GM10248 (cell line): ENCODE measurements at regions not wholly inside any gene's neighbourhood (a gene's known extent, or its start where the extent isn't known, plus 50 kb on each side); places are given as distances from the start of the nearest gene placed in this dataset.

ENCODE experiments used
- CTCF ChIA-PET: fragments of 300-600 bp; sonication (Branson Sonifier 250); formaldehyde crosslinking; extraction: SDS; loops from one replicate; lab custom pipeline; 2021; ENCODE audit warnings: antibody characterized with exemption; lab: Yijun Ruan, JAX
- POLR2A ChIA-PET: fragments of 350-650 bp; sonication (Branson Sonifier 250); formaldehyde crosslinking; extraction: SDS; loops from one replicate; lab custom pipeline; 2020; ENCODE audit warnings: antibody characterized with exemption; lab: Yijun Ruan, JAX
- DNase-seq: peaks from one replicate; pipeline ENCODE4 v3.0.0; 2012; ENCODE audit errors: extremely low spot score
- CTCF ChIP-seq: IDR thresholded peaks from 2 replicates; pipeline ENCODE4 v1.5.1; 2012; ENCODE audit warnings: mild to moderate bottlenecking, low read depth; ENCODE audit errors: extremely low read depth, missing control alignments, control extremely low read depth

- no peak for TF ChIP-seq CTCF
- ChIA-PET CTCF (interaction anchor here (1.4 kb wide), 1 partner anchor 135 kb away, joined by 3 read pairs; no protein-coding TSS in a partner anchor), POLR2A (no interaction called here)
- DNase-seq, result no peak
Observed at GRCh38 chr1:207243442-207244408, 77.8 kb upstream of the CD55 start.

DNA sequence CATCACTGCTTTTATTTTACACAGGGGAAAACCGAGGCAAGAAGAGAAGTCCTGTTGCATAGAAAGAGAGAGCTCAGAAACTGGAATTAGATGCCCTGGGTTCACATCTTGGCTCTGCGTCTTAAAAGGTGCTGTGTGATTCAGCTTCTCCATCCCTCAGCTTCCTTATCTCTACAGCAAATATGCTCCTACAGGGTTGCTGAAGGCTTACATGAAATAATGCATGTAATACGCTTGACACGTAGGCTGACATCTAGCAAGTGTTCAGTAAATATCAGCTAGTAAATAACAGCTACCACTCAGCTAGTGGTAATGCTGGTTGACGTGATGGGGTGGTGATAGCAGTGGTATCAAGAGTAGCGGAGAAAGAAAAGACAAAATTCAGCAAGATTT, 77.1 kb upstream of the CD55 start:
- DNase-seq, result no peak
- CTCF ChIA-PET, result interaction anchor here (1.4 kb wide), 1 partner anchor 134 kb away, joined by 3 read pairs; no protein-coding TSS in a partner anchor
- POLR2A ChIA-PET, result interaction anchor here (0.5 kb wide), 1 partner anchor 25 kb away, joined by 4 read pairs; no protein-coding TSS in a partner anchor
- no peak for TF ChIP-seq CTCF

DNA sequence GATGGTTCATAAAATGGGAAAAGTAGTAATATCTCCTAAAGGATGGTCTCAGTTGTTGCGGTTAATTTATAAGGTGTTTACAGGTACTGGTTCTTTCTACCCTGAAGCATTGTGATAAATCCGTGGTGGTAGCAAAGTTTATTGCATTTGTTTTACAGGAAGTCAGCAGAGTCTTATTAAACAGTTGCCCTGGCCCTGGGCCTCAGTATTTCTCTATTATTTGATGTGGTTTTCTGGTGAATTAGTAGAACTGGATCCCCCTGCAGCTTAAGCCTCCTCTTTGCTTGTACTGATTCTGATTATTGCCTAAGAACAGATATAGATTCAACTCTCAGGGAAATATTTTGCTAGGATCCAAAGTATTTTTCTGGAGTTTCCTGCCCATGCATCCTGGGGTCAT, 76.4 kb upstream of the CD55 start:
- CTCF ChIA-PET, result interaction anchor here (1.4 kb wide), 1 partner anchor 133 kb away, joined by 3 read pairs; no protein-coding TSS in a partner anchor
- DNase-seq, result no peak
- no peak for TF ChIP-seq CTCF
- POLR2A ChIA-PET, result no interaction called here

DNA sequence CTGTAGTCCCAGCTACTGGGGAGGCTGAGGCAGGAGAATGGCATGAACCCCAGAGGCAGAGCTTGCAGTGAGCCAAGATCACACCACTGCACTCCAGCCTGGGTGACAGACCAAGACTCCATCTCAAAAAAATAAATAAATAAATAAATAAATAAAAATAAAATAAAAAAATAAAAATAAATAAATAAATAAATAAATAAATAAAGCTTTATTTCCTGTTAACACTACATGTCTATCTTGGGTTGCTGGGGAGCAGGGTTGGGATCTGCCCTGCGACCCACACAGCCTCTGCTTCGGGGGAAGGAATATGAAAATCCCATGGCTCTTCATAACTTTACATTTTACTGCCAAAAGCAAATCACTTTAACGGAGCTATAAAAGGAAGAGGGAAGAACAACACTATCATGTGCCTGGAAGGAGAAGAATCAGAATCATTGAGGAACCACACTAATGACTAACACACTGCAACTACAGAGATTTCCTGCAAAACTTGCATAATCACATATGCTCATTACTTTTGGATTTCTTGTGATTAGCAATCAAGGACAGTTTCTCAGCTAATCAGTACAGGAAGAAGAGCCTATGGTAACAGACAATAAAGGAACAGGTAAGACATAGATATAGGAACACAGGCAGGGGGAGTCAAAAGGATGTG, 72.8 kb upstream of the CD55 start:
- DNase-seq, result no peak
- TF ChIP-seq CTCF, result no peak
- ChIA-PET CTCF (interaction anchor here (1.1 kb wide), 1 partner anchor 67 kb away, joined by 4 read pairs; no protein-coding TSS in a partner anchor), POLR2A (no interaction called here)

DNA sequence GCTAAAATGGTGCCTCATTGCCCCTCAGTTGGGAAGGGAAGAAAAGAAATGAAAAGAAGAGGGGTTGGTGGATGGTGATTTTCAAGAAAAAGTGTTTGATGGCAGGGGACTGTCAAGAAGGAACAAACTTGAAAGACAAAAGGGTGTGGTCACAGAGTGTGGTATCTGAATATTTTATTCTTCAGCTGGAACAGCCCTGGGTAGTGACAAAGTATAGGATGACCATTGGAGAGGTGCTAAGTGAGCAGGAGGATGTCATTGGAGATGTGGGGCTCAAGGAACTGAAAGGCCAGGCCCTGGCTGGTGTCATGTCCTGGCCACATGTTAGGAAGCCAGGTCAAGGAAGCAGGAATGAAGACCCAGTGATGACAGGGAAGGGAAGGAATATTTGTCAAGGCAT, 71.0 kb upstream of the CD55 start:
- no peak for TF ChIP-seq CTCF
- ChIA-PET CTCF (no interaction called here), POLR2A (no interaction called here)
- DNase-seq, result no peak

DNA sequence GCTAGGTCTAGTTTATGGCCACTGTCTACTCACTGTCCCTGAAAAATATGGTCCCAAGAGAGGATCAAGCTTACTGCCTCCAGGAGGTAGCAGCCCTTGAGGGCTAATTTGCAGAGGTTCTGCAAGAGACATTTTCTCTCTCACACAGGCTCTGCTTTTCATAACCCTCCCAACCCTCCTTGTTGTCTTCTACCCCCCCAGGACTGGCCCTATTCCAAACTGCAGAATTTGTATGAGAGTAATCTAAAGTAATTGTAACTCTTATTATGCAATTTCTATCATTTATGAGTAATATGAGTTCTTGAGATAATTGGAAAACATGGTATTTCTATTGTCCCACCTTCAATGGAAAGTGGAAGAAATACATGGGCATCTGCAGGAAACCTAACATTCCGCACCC, 70.4 kb upstream of the CD55 start:
- DNase-seq, result no peak
- POLR2A ChIA-PET, result no interaction called here
- no peak for TF ChIP-seq CTCF
- CTCF ChIA-PET, result interaction anchor here (1.2 kb wide), 1 partner anchor 154 kb away, joined by 3 read pairs; no protein-coding TSS in a partner anchor
